ENCODE measurements at regions not wholly inside any gene's neighbourhood (a gene's known extent, or its start where the extent isn't known, plus 50 kb on each side); places are given as distances from the start of the nearest gene placed in this dataset.

- no peak for DNase-seq
Observed at GRCh38 chr2:57539761-57540160, 506.8 kb upstream of the VRK2 start.

- no peak for DNase-seq
Observed at GRCh38 chr2:57542081-57542480, 504.5 kb upstream of the VRK2 start.

DNA sequence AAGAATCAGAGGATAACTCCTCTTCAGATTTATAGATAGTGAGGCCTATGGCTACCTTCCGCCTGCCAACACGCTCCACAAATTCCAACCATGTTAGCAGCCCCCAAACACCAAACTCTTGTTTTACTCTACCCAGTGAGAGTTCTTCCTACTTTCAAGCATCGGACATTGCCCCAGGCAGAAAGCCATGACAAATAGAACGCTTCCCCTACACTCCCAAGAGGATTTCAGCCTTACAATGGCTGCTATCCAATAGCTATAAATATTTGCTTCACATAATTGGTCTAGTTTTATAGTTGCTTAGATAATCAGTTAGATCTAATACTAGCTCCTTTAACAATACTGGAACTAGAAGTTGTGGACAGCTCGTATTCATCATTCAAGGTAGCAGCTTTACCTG is 503.4 kb upstream of the VRK2 start:
- DNase-seq = no peak

- DNase-seq = no peak
Observed at GRCh38 chr2:57544624-57545023, 502.0 kb upstream of the VRK2 start.

DNA sequence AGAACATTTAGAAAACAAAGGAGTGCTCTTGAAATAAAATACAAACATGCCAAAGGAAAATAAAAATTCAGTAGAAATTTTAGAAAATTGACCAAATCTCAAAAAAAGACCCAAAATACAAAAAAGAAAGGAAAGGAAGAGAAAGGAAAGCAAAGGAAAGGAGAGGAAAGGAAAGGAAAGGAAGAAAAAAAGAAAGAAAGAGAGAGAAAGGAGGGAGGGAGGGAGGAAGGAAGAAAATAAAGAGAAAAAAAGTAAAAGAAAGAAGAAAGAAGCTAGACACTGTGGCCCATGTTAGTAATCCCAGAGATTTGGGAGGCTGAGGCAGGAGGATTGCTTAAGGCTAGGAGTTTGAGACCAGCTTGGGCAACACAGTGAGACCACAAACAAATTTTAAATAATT is 500.1 kb upstream of the VRK2 start:
- no peak for DNase-seq

GRCh38 chr2:57549642-57550102 is 496.9 kb upstream of the VRK2 start:
- no peak for DNase-seq

DNA sequence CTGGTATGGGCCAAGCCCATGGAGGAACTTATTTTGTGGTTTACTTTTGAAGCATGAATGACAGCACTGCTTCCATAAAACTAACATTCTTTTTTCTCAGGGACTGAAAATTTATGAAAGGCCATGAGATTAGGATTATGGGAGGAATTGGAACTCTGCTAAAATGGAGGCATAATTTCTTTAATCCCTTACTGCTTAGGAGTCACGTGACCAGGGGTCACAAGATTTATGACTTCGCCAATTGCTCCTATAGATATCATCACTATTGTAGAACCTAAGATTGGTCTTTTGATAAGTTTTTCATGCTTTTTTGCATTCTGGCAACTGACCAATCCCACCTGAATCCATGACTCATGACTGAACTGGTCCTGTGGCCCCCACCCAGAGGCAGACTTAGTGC is 495.7 kb upstream of the VRK2 start:
- DNase-seq = no peak

- DNase-seq = no peak
Observed at GRCh38 chr2:57552885-57553284, 493.7 kb upstream of the VRK2 start.

- no peak for DNase-seq
Observed at GRCh38 chr2:57554348-57554747, 492.3 kb upstream of the VRK2 start.

GRCh38 chr2:57558312-57558711 is 488.3 kb upstream of the VRK2 start:
- no peak for DNase-seq

DNA sequence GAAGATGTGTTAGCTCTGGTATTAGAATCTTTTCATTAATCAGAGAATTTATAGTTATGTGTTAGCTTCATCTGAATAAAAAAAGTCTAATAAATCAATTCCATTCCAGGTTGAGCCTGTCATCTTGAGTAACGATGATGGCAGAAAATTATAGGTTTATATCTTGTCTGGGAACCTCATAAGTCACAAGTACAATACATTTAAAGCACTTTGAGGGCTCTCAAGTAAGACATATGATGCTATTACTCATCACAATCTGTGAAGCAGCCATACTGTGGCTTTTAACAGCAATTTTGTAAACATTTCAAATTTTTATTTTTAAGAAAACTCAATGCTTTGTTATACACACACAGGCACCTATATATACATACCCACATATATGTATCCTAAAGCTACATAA is 484.1 kb upstream of the VRK2 start:
- DNase-seq = no peak

DNA sequence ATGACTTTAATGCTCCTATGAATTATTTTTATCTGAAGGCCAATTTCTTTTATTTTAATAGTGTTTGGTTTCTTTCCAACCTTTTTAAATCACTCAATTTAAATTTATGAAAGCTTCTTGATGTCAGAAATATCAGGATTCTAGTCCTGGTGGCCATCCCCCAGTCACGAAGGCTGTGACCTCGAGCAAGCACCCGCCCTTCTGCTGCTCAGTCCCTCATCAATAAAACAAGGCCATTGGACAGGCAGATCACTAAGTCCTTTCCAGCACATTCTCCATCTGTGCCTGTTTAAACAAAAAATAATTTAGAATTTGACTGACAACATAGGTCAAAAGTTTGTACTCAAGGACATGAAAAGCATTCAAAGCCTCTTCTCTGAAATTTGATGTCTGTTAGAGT is 483.6 kb upstream of the VRK2 start:
- no peak for DNase-seq

DNA sequence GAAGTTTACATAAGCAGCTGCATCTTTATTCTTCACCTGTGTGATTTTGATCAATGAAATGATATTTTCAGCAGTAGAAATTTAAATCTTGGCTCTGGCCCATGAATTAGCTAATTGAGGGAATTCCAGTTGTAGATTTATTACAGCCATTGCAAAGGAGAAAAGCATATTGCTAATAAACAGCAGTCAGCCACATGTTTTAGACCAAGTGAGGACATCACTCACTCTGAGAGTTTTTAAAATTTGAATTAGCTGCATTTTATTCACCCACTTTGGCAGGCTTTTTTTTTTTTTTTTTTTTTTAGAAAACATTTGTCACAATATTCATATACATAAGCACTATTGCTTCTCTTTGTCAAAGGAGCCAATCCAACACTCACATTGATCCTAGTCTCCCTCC is 479.4 kb upstream of the VRK2 start:
- DNase-seq = no peak

- DNase-seq = no peak
Observed at GRCh38 chr2:57569396-57569795, 477.2 kb upstream of the VRK2 start.

GRCh38 chr2:57570961-57571360 is 475.6 kb upstream of the VRK2 start:
- no peak for DNase-seq

DNA sequence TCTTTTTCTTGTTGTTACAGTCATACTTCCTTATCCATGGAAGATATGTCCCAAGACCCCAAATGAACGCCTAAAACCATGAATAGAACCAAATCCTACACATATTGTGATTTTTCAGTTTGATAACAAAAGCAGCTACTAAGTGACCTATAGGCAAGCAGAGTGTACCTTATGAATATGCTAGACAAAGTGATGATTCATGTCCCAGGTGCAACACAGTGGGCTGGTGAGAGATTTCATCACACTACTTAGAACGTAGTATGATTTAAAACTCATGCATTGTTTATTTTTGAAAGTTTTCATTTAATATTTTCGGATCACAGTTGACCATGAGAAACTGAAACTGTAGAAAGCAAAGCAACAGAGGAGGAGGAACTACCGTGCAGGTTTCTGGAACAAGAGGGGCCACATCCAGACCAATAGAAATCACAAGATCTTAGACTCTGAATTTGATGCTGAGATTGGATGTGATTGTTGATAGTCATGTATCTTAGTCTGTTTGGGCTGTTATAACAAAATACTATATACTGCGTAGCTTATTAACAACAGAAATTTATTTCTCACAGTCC is 470.8 kb upstream of the VRK2 start:
- no peak for DNase-seq

DNA sequence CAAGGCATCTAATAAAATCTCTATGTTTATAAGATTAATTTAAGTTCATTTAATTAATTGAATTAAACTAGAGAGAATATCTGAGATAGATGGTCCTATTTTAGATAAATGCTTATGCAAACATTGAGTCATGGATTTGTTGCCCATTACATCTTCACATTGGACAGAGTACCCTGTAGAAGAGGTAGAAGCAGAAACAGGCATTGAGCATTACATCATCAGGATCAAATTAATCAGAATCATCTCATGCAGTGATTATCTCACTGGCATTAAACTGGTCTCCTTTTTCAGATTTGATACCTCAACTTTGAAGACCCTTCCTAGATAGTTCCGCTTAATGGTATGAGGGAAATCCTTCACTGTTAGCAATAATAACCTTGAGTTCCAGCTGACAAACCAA is 469.6 kb upstream of the VRK2 start:
- no peak for DNase-seq

DNA sequence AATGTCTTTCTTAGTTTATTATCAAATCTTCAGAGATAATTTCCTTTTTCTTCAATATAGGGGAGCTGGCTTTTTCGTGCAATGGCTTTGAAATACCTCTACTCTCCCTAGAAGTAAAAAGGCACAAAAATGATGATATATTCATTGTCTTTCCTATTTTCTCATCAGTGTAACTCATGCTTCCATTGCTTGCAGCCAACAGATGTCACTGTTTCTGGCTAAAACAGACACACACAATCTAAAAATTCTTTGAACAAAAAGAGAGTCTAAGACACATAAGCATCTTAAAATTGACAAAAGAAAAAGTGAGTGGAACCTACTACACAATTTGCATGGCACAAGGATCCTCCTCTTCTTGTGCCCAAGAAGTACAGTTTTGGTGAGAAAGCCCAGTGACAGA is 448.7 kb upstream of the VRK2 start:
- DNase-seq = no peak

DNA sequence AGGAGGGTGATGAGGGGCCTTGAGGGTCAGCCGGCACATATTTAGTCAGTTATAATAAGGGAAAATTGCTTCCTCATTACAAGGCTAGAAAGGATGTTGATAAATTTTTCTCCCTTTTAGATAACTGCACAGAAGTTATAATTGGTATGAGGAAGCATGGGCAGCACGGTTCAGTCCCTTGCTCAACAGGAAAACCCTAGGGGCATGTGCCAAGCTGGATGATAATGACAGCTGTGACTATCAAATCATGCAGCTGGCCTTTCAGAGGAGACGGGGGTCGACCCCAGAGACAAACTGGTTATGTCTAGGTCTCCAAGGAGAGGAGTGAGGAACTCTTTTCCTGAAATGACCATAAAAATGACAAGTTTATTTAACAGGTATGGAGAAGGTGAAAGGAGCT is 448.1 kb upstream of the VRK2 start:
- no peak for DNase-seq

DNA sequence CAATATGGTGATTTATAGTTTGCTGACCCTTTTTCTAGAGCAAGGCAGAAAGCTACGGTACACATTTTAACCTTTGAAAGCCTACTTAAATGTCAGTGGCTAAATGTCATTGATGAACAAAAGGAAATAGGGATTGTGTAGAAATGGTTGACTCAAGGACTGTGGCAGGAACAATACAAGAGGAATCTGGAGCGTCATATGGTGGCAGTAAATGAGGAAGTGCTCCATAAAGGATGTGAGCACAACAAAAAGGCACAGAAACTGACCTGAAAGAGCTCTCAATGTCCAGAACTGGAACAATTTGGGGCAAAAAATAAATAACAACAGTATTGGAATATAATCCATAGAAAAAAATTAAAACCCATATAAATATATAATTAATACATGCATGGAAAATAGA is 443.9 kb upstream of the VRK2 start:
- DNase-seq = no peak

GRCh38 chr2:57614988-57615387 is 431.6 kb upstream of the VRK2 start:
- no peak for DNase-seq

DNA sequence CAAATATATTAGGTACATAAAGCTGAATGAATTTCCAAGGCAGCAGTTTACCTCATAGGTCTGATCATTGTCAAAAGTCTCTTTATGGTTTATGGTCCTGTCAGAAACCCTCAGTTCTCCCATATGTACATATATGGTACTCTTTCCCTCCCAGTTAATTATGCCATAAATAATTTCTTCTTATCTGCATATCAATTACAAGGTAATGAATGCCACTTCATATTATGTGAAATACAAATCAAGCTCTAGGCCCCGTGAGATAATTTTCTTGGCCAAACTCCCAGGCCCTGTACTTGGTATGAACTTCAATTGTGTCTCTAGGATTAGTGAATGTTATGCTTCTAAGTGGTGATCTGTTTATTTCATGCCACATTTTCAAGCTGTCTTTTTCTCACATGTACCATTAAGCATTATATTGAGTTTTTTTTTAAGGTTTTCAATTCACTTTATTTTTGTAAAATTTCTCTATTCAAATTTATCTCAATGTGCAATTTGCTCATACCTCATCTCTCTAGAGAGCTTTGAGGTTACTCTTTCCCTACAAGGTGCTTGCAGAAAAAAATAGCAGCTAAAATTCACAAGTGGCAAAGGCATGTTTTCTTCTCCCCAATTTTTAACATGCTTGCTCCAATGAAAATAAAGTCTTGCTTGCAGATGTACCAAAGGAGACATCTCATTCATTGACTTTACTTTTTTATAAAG is 430.6 kb upstream of the VRK2 start:
- DNase-seq = no peak

- DNase-seq = no peak
Observed at GRCh38 chr2:57617318-57617717, 429.3 kb upstream of the VRK2 start.

- DNase-seq = no peak
Observed at GRCh38 chr2:57621122-57621663, 425.4 kb upstream of the VRK2 start.

DNA sequence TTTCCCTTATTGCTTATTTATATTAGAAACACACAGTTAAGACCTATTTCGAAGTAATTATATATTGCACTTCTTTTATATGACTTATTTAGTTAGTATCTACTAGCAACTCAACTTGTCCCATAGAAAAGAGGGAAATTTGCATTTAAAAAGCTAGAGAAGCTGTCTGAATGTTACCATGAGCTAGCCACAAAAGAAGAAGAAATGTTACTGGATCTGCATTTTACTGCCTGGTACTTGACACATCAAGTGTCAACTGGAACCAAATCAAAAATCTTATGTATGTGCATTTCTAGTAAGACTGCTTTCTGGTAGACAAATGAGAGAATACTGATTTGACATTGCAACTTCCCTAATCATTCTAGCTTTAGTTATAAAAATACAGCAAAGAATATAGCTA is 424.6 kb upstream of the VRK2 start:
- no peak for DNase-seq
